HL-60 (cell line): ENCODE measurements at regions not wholly inside any gene's neighbourhood (a gene's known extent, or its start where the extent isn't known, plus 50 kb on each side); places are given as distances from the start of the nearest gene placed in this dataset.

ENCODE experiments used
- DNase-seq, 2 experiments: peaks; one replicate each; pipeline ENCODE4 v3.0.0-alpha.2; 2010 to 2020; ENCODE audit warnings: low read depth in 1 of 2, low spot score in 1 of 2
- H3K27ac ChIP-seq: fragments of 250-450 bp; sonication (Bioruptor Pico); replicated peaks from 2 replicates; pipeline ENCODE4 v1.5.1; 2020; ENCODE audit warnings: mild to moderate bottlenecking, moderate library complexity
- H3K27me3 ChIP-seq: fragments of 250-450 bp; sonication (Bioruptor Pico); 2 replicates; pipeline ENCODE4 v1.5.1; 2021; ENCODE audit warnings: mild to moderate bottlenecking, moderate library complexity; ENCODE audit not compliant: insufficient read depth, poor library complexity, severe bottlenecking
- H3K4me3 ChIP-seq: replicated peaks from 2 replicates; pipeline ENCODE4 v1.5.1; 2011; ENCODE audit warnings: mild to moderate bottlenecking, control low read depth, low read length; ENCODE audit not compliant: insufficient read depth
- GABPA ChIP-seq: IDR thresholded peaks from 2 replicates; pipeline ENCODE4 v1.6.1; 2012; ENCODE audit warnings: low read depth
- POLR2AphosphoS5 ChIP-seq: IDR thresholded peaks from 2 replicates; pipeline ENCODE4 v1.6.1; 2012; ENCODE audit warnings: low read depth
- SPI1 ChIP-seq: IDR thresholded peaks from 2 replicates; pipeline ENCODE4 v1.6.1; 2012; ENCODE audit warnings: low read depth, mild to moderate bottlenecking, borderline replicate concordance
- TF ChIP-seq, protein P1 (sequence below): IDR thresholded peaks from one replicate; pipeline ENCODE4 v1.5.1; 2011; ENCODE audit warnings: low read length, control low read depth, inconsistent platforms; ENCODE audit not compliant: insufficient read depth
- TF ChIP-seq, protein P2 (sequence below): IDR thresholded peaks from 2 replicates; pipeline ENCODE4 v1.6.1; 2012; ENCODE audit warnings: low read depth; ENCODE audit not compliant: insufficient replicate concordance

DNA sequence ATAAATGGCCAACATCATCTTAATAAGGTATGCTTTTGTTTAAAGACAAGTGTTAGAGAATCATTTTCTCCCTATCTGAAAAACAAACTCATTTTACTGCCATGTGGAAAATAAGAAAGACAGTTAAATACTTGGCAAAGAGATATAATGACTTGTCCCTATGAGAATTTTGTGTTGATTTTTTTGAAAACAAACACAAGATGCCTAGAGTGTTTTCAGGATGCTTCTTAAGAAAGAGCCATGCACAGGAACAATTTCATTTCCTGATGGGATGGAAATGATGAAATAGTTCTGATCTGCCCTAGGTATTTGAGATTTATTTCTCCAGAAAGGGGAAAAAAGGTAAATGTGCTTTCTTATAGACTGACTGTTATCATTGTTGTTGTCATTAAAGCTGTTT lies 237.5 kb upstream of the GNAI1 start:
- TF ChIP-seq GABPA (no peak), POLR2AphosphoS5 (no peak), SPI1 (no peak)
- TF ChIP-seq, protein P1, sequence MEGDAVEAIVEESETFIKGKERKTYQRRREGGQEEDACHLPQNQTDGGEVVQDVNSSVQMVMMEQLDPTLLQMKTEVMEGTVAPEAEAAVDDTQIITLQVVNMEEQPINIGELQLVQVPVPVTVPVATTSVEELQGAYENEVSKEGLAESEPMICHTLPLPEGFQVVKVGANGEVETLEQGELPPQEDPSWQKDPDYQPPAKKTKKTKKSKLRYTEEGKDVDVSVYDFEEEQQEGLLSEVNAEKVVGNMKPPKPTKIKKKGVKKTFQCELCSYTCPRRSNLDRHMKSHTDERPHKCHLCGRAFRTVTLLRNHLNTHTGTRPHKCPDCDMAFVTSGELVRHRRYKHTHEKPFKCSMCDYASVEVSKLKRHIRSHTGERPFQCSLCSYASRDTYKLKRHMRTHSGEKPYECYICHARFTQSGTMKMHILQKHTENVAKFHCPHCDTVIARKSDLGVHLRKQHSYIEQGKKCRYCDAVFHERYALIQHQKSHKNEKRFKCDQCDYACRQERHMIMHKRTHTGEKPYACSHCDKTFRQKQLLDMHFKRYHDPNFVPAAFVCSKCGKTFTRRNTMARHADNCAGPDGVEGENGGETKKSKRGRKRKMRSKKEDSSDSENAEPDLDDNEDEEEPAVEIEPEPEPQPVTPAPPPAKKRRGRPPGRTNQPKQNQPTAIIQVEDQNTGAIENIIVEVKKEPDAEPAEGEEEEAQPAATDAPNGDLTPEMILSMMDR = no peak
- TF ChIP-seq, protein P2, sequence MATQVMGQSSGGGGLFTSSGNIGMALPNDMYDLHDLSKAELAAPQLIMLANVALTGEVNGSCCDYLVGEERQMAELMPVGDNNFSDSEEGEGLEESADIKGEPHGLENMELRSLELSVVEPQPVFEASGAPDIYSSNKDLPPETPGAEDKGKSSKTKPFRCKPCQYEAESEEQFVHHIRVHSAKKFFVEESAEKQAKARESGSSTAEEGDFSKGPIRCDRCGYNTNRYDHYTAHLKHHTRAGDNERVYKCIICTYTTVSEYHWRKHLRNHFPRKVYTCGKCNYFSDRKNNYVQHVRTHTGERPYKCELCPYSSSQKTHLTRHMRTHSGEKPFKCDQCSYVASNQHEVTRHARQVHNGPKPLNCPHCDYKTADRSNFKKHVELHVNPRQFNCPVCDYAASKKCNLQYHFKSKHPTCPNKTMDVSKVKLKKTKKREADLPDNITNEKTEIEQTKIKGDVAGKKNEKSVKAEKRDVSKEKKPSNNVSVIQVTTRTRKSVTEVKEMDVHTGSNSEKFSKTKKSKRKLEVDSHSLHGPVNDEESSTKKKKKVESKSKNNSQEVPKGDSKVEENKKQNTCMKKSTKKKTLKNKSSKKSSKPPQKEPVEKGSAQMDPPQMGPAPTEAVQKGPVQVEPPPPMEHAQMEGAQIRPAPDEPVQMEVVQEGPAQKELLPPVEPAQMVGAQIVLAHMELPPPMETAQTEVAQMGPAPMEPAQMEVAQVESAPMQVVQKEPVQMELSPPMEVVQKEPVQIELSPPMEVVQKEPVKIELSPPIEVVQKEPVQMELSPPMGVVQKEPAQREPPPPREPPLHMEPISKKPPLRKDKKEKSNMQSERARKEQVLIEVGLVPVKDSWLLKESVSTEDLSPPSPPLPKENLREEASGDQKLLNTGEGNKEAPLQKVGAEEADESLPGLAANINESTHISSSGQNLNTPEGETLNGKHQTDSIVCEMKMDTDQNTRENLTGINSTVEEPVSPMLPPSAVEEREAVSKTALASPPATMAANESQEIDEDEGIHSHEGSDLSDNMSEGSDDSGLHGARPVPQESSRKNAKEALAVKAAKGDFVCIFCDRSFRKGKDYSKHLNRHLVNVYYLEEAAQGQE = no peak
- Histone ChIP-seq H3K27ac (no peak overlapping the region), H3K4me3 (no peak overlapping the region), H3K27me3 (no peaks in the 10 kb centered on the region)
- no peak for DNase-seq

DNA sequence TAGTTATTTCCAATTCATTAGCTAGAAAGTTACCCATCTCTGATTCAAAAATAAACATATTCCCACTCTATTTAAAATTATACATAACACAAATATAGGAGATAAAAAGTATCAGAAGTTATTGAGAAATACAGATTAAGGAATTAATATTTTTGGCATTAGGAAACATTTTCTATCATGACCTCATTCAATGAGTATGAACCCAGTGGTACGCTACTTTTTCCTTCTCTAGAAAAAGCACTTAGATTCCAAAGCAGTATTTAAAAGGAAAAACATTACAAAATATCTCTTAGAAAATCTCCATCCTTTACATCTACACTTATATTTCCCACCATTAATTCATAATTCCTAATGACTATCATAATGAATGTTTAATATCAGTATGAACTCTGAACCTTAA lies 240.6 kb upstream of the GNAI1 start:
- Histone ChIP-seq H3K27me3 (no peaks in the 10 kb centered on the region), H3K4me3 (no peak overlapping the region), H3K27ac (no peak overlapping the region)
- no peak for TF ChIP-seq GABPA
- TF ChIP-seq POLR2AphosphoS5 = no peak
- TF ChIP-seq, protein P2 = no peak
- TF ChIP-seq, protein P1 = no peak
- TF ChIP-seq SPI1 = no peak
- no peak for DNase-seq

DNA sequence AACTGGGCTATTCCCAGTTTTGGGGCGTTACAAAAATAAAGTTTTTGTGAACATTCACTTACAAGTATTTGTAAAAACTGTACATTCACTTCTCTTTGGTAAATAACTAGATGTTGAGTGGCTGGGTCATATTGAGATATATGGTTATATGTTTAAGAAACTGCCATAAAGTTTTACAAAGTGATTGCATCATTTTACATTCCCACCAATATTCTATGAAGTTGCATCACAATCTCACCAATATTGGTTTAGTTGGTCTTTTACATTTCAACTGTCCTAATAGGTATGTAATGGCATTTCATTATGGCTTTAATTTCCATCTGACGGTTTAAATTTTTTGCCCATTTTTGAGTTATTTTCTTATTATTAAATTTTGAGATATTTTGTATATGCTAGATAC lies 251.7 kb upstream of the GNAI1 start:
- H3K27ac ChIP-seq = no peak overlapping the region
- no peak overlapping the region for H3K4me3 ChIP-seq
- DNase-seq = no peak
- H3K27me3 ChIP-seq = no peaks in the 10 kb centered on the region
- TF ChIP-seq, protein P2 = no peak
- no peak for TF ChIP-seq GABPA
- TF ChIP-seq, protein P1 = no peak
